GM18873 (cell line): ENCODE measurements at regions not wholly inside any gene's neighbourhood (a gene's known extent, or its start where the extent isn't known, plus 50 kb on each side); places are given as distances from the start of the nearest gene placed in this dataset.
A peak's percentile ranks its signal among the peaks of the same experiment; 100 is the strongest.
"Not testable (repeated sequence)": the region's sequence is repeated elsewhere in the genome, so short reads cannot be mapped to it uniquely, and the experiment has no call there.

Source experiments
- ATAC-seq: cut with Tn5 transposase; IDR thresholded peaks from one replicate; pipeline ENCODE4 v1.9.1; 2021; ENCODE audit warnings: mild to moderate bottlenecking, moderate library complexity, moderate number of reproducible peaks; ENCODE audit not compliant: unreplicated experiment, low FRiP score

GRCh38 chrX:134045372-134045771 is 60.0 kb upstream of the GPC3 start:
- not testable (repeated sequence) for ATAC-seq

DNA sequence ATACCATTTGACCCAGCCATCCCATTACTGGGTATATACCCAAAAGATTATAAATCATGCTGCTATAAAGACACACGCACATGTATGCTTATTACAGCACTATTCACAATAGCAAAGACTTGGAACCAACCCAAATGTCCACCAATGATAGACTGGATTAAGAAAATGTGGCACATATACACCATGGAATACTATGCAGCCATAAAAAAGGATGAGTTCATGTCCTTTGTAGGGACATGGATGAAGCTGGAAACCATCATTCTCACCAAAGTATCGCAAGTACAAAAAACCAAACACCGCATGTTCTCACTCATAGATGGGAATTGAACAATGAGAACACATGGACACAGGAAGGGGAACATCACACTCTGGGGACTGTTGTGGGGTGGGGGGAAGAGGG is 81.7 kb upstream of the GPC3 start:
- not testable (repeated sequence) for ATAC-seq

GRCh38 chrX:134071899-134072298 is 86.5 kb upstream of the GPC3 start:
- ATAC-seq = not testable (repeated sequence)

- ATAC-seq = no peak
These were observed 87.9 kb upstream of the GPC3 start for GRCh38 chrX:134073341-134073740.

GRCh38 chrX:134074151-134074550 is 88.8 kb upstream of the GPC3 start:
- ATAC-seq = no peak

DNA sequence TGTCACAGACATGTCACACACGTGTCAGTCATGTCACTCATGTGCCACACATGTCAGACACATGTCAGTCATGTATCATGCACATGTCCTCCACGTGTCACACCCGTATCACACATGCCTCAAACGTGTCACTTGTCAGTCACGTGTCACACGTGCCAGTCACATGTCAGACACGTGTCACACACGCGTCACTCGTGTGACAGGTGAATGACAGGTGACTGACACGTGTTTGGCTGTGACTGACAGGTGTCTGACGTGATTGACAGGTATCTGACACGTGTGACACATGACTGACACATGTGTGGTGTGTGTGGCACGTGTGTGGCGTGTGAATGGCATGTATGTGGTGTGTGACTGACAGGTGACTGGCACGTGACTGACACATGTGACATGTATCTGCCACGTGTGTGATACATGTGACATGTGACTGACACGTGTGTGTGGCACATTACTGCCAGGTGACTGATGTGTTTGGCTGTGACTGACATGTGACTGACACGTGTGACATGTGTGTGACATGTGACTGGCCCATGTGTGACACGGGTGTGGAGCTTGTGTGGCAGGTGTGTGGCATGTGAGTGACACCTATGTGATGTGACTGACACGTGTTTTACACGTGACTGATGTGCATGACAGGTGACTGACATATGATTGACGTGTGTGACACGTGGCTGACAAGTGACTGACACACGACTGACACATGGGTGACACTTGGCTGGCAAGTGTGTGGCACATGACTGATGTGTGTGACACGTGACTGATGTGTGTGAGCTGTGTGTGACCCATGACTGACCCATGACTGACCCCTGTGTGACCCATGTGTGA is 90.7 kb upstream of the GPC3 start:
- ATAC-seq = no peak

DNA sequence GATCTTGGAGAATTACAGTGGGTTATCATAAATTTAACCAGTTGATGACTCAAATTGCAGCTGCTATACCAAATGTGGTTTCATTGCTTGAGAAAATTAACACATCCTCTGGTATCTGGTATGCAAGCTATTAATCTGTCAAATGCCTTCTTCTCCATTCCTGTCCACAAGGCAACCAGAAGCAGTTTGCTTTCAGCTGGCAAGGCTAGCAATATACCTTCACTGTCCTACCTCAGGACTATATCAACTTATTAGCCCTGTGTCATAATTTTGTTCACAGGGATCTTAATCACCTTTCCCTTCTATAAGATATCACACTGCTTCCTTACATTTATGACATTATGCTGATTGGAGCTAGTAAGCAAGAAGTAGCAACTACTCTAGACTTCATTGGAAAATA is 110.0 kb upstream of the GPC3 start:
- ATAC-seq = no peak

GRCh38 chrX:134101636-134102035 is 116.2 kb upstream of the GPC3 start:
- ATAC-seq = no peak

- no peak for ATAC-seq
These were observed 121.7 kb upstream of the CCDC160 start for GRCh38 chrX:134115270-134115669.

DNA sequence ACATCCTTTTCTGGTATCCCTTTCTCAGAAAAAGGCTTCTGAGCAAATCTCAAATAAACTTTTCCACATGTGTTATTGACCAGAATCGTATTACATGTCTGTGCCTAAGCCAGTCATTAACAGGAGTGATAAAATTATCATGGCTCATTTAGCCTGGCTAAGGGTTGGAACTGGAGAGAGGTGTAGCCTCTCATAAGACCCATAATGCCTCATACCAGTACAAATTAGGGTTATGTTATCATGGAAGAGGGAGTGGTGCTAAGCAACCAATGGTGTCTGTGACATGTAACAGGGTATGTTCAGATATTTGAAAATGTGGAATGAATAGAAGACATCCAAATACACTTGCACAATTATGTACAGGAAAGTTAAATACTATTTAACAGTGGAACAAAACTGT is 99.6 kb upstream of the CCDC160 start:
- ATAC-seq = no peak

GRCh38 chrX:134139090-134139489 is 97.9 kb upstream of the CCDC160 start:
- ATAC-seq = no peak

GRCh38 chrX:134144231-134144630 is 92.8 kb upstream of the CCDC160 start:
- peak; percentile 47 for ATAC-seq

DNA sequence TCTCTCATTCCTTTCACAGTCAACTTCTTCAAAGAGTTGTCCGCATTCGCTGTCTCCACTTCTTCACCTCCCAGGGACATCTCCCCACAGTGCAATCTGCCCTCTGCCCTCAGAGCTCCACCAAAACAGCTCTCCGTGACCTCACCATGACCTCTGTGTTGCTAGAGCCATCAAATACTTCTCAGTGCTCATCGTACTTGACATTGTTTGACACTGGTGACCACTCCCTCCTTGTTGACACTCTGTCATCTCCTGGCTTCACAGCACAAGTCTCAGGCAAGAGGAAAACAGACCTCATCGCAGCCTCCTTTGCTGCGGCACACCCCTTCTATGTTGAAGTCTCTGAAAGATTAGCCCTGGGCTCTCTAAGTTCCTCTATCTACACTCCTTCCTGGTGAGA is 90.5 kb upstream of the CCDC160 start:
- ATAC-seq = no peak

DNA sequence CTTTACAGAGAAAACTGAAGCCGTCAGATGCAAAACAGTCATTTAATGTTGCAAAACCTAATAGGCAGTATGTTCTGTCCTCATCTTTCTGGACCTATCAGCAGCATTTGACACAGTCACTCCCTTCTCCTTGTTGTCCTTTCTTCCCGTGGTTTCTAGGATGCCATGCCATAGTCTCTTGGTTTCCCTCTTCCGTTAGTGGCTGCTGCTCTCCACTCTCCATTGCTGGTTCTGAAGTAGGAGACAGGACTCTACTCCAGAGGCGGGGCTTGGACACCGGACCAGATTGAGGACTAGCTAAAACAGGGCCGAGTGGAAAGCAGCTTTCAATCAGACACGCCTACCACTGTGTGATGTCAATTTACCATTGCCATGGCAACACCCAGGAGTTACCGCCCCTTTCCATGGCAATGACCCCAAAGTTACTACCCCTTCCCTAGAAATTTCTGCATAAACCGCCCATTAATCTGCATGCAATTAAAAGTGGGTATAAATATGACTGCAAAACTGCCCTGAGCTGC is 88.8 kb upstream of the CCDC160 start:
- no peak for ATAC-seq

GRCh38 chrX:134158821-134159512 is 78.0 kb upstream of the CCDC160 start:
- ATAC-seq = peak; percentile 45

DNA sequence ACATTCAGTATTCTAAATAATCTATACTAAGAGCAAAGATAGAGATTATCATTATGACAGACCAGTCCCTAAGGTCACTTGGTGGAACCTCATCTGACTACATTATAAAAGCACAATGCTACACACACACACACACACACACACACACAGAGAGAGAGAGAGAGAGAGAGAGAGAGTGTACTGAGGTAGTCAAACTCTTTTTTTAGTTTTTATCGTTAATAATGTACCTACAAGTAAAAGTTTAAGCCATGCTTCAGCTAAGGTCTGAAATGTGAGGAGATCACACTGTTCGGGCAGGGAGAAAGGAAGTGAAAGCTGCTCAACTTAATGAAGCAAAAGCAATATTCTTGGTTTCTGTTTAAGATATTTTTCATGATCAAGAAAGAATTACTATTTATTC is 75.8 kb upstream of the CCDC160 start:
- peak; percentile 69 for ATAC-seq

- ATAC-seq = no peak
These were observed 75.0 kb upstream of the CCDC160 start for GRCh38 chrX:134162032-134162431.

DNA sequence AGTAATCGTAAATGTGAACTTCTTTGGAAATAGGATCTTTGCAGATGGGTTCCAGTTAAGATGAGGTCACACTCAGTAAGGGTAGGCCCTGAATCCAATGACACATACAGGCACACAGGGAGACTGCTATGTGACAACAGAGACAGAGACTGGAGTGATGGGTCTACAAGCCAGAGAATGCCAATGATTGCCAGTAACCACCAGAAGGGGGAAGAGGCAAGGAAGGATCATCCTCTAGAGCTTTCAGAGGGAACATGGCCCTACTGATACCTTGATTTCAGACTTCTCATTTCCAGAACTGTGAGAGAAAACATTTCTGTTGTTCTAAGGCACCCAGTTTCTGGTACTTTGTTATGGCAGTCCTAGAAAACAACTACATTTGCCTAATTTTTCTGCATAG is 73.1 kb upstream of the CCDC160 start:
- no peak for ATAC-seq

GRCh38 chrX:134167591-134168203 is 69.3 kb upstream of the CCDC160 start:
- ATAC-seq = no peak

DNA sequence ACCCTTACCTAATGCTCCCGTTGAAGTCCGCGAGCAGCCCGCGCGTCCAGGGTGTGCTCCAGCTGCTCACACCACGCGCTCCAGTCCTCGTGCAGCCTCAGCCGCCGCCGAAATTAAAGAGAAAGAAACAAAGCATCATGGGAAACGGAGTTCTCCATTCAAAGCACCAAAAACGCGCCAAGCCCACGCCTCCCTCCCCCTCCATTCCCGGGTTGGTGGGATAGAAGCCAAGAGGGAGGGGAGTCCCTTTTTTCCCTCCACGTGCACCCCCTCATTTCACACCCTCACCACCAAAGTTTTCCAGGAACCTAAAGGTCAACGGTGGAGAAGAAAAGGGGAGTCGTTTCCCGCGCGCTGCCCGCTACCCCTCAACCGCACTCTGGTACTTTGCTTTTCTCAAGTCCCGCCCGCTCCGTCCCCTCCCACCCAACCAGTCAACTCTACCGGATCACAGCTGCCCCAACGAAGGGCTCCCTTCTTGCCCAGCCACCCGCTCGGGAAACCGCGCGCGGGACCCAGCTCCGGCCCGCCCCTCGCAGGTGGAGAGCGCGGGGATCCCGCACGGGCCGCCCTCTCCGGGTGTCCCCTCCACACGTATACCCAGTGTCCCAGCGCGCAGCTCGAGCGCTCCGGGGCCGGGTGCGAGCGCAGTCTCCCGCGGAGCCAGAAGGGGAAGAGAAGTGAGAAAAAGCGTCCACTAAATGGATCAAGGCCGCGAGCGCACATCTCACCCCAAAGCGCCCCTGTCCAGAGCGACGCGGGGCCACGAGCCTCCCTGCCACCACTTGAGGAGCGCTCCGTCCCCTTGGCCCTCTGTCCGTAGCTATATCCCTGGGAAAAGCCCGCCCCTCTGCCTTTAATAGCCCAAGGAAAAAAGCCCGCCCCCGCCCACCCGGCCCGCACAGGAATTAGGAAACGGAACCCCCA is 65.1 kb upstream of the CCDC160 start:
- no peak for ATAC-seq
